Bronchial epithelial cell (primary cell): ENCODE measurements at regions not wholly inside any gene's neighbourhood (a gene's known extent, or its start where the extent isn't known, plus 50 kb on each side); places are given as distances from the start of the nearest gene placed in this dataset.
A peak's percentile ranks its signal among the peaks of the same experiment; 100 is the strongest.

Experiments used
- DNase-seq: peaks from one replicate; pipeline ENCODE4 v3.0.0-alpha.2; 2010; ENCODE audit warnings: low read depth
- FAIRE-seq: peaks from 2 replicates; lab custom pipeline; 2011; peaks lifted over from hg19 to GRCh38; lab: Jason Lieb, UNC
- H3K27me3 ChIP-seq: 2 replicates; pipeline ENCODE4 v1.5.1; 2011; ENCODE audit warnings: low read length; ENCODE audit not compliant: control insufficient read depth, insufficient read depth
- H3K36me3 ChIP-seq: 2 replicates; pipeline ENCODE4 v1.5.1; 2011; ENCODE audit warnings: low read length; ENCODE audit not compliant: control insufficient read depth, insufficient read depth
- H3K4me3 ChIP-seq: 2 replicates; pipeline ENCODE4 v1.5.1; 2011; ENCODE audit warnings: mild to moderate bottlenecking, low read depth, low read length, control low read depth
- TF ChIP-seq, protein P1 (sequence below): IDR thresholded peaks from 2 replicates; pipeline ENCODE4 v1.5.1; 2011; ENCODE audit warnings: mild to moderate bottlenecking, moderate library complexity, low read length, control low read depth, inconsistent platforms; ENCODE audit not compliant: insufficient read depth, severe bottlenecking

- FAIRE-seq (no peak), DNase-seq (no peak)
- H3K4me3 ChIP-seq = no peak overlapping the region
- H3K36me3 ChIP-seq = no peaks in the 10 kb centered on the region
- no peaks in the 10 kb centered on the region for H3K27me3 ChIP-seq
- TF ChIP-seq, protein P1, sequence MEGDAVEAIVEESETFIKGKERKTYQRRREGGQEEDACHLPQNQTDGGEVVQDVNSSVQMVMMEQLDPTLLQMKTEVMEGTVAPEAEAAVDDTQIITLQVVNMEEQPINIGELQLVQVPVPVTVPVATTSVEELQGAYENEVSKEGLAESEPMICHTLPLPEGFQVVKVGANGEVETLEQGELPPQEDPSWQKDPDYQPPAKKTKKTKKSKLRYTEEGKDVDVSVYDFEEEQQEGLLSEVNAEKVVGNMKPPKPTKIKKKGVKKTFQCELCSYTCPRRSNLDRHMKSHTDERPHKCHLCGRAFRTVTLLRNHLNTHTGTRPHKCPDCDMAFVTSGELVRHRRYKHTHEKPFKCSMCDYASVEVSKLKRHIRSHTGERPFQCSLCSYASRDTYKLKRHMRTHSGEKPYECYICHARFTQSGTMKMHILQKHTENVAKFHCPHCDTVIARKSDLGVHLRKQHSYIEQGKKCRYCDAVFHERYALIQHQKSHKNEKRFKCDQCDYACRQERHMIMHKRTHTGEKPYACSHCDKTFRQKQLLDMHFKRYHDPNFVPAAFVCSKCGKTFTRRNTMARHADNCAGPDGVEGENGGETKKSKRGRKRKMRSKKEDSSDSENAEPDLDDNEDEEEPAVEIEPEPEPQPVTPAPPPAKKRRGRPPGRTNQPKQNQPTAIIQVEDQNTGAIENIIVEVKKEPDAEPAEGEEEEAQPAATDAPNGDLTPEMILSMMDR = no peak
These were observed 99.2 kb downstream of the KPNA2 start for GRCh38 chr17:68134731-68135130.

GRCh38 chr17:68135141-68135887 is 99.8 kb downstream of the KPNA2 start:
- no peaks in the 10 kb centered on the region for H3K27me3 ChIP-seq
- TF ChIP-seq, protein P1 = no peak
- no peak for FAIRE-seq

DNA sequence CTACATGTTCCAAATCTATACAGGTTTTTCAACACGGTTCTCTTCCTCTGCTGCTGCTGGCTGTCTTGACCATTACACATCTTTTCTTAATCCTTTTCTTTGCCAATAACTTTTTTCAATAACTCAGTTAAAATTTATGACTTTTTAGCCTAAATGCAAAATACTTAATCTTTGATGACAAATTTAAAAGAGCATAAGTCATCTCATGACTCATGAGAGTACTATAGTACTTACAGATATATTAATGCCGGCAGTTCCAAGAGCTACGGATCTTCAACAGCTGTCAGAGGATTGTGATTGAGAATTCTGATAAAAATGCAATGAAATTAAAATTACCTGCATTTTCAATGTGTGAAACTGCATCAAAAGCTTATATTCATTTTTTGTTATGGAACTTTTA is 105.5 kb downstream of the KPNA2 start:
- no peaks in the 10 kb centered on the region for H3K27me3 ChIP-seq
- no peak for FAIRE-seq
- TF ChIP-seq, protein P1 = no peak
- H3K4me3 ChIP-seq = no peak overlapping the region
- H3K36me3 ChIP-seq = no peaks in the 10 kb centered on the region
- peak; percentile 36 for DNase-seq

More at GRCh38 chr17:68135141-68135887, 99.8 kb downstream of the KPNA2 start:
- no peak for DNase-seq
- no peak overlapping the region for H3K4me3 ChIP-seq
- H3K36me3 ChIP-seq = no peaks in the 10 kb centered on the region

DNA sequence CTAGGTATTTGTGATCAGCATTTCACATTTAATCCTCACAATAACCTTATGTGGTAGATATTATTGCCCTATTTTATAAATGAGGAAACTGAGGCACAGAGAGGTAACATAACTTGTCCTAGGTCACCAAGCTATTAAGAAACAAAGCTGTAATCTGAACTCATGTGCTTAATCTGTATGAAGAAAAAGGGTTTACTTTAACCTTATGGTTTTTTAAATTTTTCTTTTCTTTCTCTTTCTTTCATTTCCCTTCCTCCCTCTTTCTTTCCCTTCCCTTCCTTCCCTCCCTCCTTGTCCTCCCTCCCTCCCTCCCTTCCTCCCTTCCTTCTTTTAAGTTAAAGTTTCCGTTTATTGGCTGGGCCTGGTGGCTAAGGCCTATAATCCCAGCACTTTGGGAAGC is 105.2 kb upstream of the AMZ2 start:
- DNase-seq = no peak
- FAIRE-seq = no peak
- H3K4me3 ChIP-seq = no peak overlapping the region
- TF ChIP-seq, protein P1 = no peak
- no peaks in the 10 kb centered on the region for H3K36me3 ChIP-seq
- H3K27me3 ChIP-seq = no peaks in the 10 kb centered on the region

GRCh38 chr17:68143425-68143824 is 104.4 kb upstream of the AMZ2 start:
- no peaks in the 10 kb centered on the region for H3K27me3 ChIP-seq
- TF ChIP-seq, protein P1 = no peak
- no peaks in the 10 kb centered on the region for H3K36me3 ChIP-seq
- H3K4me3 ChIP-seq = no peak overlapping the region
- no peak for FAIRE-seq
- no peak for DNase-seq

DNA sequence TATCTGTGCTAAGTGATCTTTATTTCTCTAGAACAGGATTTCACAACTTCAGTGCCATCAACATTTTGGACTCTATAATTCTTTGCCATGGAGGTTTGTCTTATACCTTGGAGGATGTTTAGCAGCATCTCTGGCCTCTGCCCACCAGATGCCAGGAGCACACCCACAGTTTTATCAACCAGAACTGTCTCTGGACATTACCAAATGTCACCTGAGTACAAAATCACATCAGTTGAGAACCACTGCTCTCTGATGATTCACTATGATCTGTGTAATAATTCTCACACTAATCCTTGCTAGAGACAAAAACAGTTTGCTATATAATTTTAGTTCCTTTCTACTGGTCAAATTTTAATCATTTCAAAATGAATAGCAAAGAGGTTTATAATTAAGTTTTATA is 102.8 kb upstream of the AMZ2 start:
- TF ChIP-seq, protein P1 = no peak
- no peaks in the 10 kb centered on the region for H3K36me3 ChIP-seq
- no peaks in the 10 kb centered on the region for H3K27me3 ChIP-seq
- DNase-seq = no peak
- H3K4me3 ChIP-seq = no peak overlapping the region
- no peak for FAIRE-seq
